Skeletal muscle tissue (tissue), 3 donors: ENCODE measurements at regions not wholly inside any gene's neighbourhood (a gene's known extent, or its start where the extent isn't known, plus 50 kb on each side); places are given as distances from the start of the nearest gene placed in this dataset.

Experiments
- H3K27ac ChIP-seq: one replicate; pipeline ENCODE4 v1.7.0; 2013; ENCODE audit warnings: mild to moderate bottlenecking, low read depth, low read length, inconsistent platforms
- H3K27me3 ChIP-seq, 3 donors: one replicate each; pipeline ENCODE4 v1.7.0; 2013; ENCODE audit warnings: low read length in 3 of 3; ENCODE audit not compliant: control insufficient read depth in 3 of 3, insufficient read depth in 3 of 3
- H3K36me3 ChIP-seq, 3 donors: one replicate each; pipeline ENCODE4 v1.7.0; 2013; ENCODE audit warnings: low read length in 3 of 3; ENCODE audit not compliant: control insufficient read depth in 3 of 3, insufficient read depth in 3 of 3
- H3K4me1 ChIP-seq, 3 donors: one replicate each; pipeline ENCODE4 v1.7.0; 2013; ENCODE audit warnings: low read length in 3 of 3, mild to moderate bottlenecking in 3 of 3; ENCODE audit not compliant: control insufficient read depth in 3 of 3, insufficient read depth in 3 of 3
- H3K4me3 ChIP-seq, 3 donors: one replicate each; pipeline ENCODE4 v1.7.0; 2013; ENCODE audit warnings: low read length in 3 of 3
- H3K9ac ChIP-seq, 3 donors: one replicate each; pipeline ENCODE4 v1.7.0; 2013; ENCODE audit warnings: low read length in 3 of 3, mild to moderate bottlenecking in 3 of 3, moderate library complexity in 2 of 3, low read depth in 1 of 3
- H3K9me3 ChIP-seq, 3 donors: one replicate each; pipeline ENCODE4 v1.7.0; 2013; ENCODE audit warnings: low read length in 3 of 3; ENCODE audit not compliant: control insufficient read depth in 3 of 3
- donor health status: Osteomylitis.

GRCh38 chr3:30352410-30353318 is 253.7 kb upstream of the TGFBR2 start:
- Histone ChIP-seq H3K4me1 (peaks cover 18 to 20% (median 18%) of the 10 kb centered on the region in 3 donors), H3K27ac (no peak overlapping the region), H3K9ac (no peak overlapping the region), H3K27me3 (no peaks in the 10 kb centered on the region), H3K36me3 (no peaks in the 10 kb centered on the region), H3K4me3 (no peak overlapping the region), H3K9me3 (no peaks in the 10 kb centered on the region)

DNA sequence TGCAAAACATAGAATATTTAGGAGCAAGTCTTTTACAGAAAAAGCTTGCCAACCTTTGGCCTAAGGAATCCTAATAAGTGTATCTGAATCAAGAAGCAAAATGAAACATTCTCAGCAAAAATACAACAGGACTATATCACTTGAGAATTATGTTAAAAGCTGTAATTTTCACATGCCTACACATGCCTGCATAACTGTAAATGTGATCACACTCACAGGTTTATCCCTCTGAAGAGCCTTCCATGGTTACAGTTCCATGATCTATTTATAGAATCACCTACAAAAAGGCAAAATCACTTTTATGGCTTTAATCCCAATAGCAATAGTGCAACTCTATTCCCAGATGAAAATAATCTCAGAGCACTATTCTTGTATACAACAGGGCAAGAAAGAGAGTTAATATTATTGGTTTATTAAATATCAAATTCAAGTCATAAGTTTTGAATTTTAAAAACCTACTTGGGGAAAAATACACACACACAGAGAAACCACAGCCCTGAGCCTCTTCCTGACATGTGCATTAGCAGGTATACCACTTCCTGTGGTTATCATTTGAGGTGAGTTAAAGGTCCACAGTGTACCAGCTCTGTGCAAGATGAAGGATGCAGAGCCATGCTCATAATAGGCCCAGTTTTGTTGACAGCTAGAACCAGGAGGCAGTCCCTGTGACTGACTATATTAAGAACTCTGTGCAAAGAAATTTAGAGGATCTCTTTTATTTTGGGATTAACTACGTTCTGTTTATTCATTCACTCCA is 252.5 kb upstream of the TGFBR2 start:
- H3K9ac ChIP-seq = no peak overlapping the region
- H3K4me1 ChIP-seq = peaks cover 18 to 20% (median 18%) of the 10 kb centered on the region in 3 donors
- H3K4me3 ChIP-seq = peak overlapping the region in 1 of 3 donors; percentile 4
- H3K27ac ChIP-seq = peak overlapping the region; percentile 45
- no peaks in the 10 kb centered on the region for H3K9me3 ChIP-seq
- no peaks in the 10 kb centered on the region for H3K27me3 ChIP-seq
- H3K36me3 ChIP-seq = no peaks in the 10 kb centered on the region

GRCh38 chr3:30354513-30354912 is 251.9 kb upstream of the TGFBR2 start:
- Histone ChIP-seq H3K27ac (peak overlapping the region; percentile 45), H3K4me1 (peaks cover 16 to 20% (median 18%) of the 10 kb centered on the region in 3 donors), H3K4me3 (peak overlapping the region in 1 of 3 donors; percentile 4), H3K9me3 (no peaks in the 10 kb centered on the region), H3K36me3 (no peaks in the 10 kb centered on the region), H3K9ac (no peak overlapping the region), H3K27me3 (no peaks in the 10 kb centered on the region)

GRCh38 chr3:30354972-30355371 is 251.4 kb upstream of the TGFBR2 start:
- Histone ChIP-seq H3K27ac (peak overlapping the region; percentile 45), H3K4me1 (peaks cover 15 to 20% (median 18%) of the 10 kb centered on the region in 3 donors), H3K36me3 (no peaks in the 10 kb centered on the region)

DNA sequence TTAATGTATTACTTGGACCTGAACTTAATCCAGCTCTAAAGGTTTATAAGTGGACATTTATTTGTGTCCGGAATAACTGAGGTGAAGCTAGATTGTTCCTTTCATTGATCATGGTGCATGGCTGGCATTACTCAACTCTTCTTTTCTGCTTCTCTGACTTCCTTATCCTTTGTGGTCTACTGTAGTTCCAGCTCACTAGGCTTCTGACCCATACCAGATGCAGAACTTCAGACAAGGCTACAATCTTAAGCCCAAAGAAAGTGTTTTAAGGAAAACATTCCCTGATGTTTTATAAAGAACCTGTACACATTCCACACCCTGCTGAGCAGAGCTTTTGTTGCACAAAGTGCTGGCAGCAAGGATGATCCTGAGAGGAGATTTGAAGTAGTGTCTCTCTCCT is 250.8 kb upstream of the TGFBR2 start:
- no peaks in the 10 kb centered on the region for H3K27me3 ChIP-seq
- no peaks in the 10 kb centered on the region for H3K36me3 ChIP-seq
- H3K27ac ChIP-seq = no peak overlapping the region
- H3K9me3 ChIP-seq = no peaks in the 10 kb centered on the region
- peaks cover 15 to 20% (median 18%) of the 10 kb centered on the region in 3 donors for H3K4me1 ChIP-seq
- no peak overlapping the region for H3K4me3 ChIP-seq
- no peak overlapping the region for H3K9ac ChIP-seq

More at GRCh38 chr3:30354972-30355371, 251.4 kb upstream of the TGFBR2 start:
- Histone ChIP-seq H3K4me3 (no peak overlapping the region), H3K9me3 (no peaks in the 10 kb centered on the region), H3K9ac (no peak overlapping the region), H3K27me3 (no peaks in the 10 kb centered on the region)

DNA sequence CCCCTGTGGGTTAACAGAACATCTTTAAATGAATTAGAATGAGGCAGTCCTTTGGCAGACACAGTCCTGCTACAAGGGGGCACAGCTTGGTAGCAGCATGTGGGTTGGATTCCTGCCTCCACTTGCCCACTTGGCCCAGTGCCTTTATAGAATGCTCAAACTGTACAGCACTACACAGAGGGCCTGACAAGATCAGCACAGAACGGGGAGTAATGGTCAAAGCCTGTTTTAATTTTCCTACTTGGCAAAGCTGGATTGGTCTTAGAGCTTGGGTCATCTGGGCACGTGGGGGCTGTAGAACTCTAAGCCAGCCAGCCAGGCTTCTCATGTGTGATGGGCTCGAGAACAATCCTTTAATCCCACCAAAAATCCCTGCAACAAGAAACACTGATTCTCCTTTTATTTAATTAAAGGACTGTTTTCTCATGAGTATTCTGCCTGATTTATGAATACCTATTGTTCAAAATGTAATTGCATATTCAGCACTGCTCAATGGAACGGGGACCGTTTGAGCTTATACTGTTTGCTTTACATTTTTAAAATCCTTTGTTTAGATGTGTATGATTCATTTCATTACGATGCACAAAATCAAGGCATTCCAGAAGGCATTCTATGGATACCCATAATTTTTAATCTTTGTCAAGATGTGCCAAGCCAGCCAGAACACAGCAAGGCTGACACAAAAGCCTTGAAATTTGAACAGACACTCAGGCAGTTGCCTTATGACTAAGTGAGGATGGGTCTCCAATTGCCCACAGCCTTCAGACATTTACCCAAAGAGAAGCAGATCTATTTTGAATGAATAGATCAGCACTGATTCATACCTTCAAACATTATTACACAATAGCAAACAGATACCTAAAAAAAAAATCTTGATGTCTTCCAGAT is 249.3 kb upstream of the TGFBR2 start:
- Histone ChIP-seq H3K9ac (no peak overlapping the region), H3K36me3 (no peaks in the 10 kb centered on the region), H3K4me1 (peaks cover 15 to 20% (median 18%) of the 10 kb centered on the region in 3 donors)

GRCh38 chr3:30357897-30358296 is 248.5 kb upstream of the TGFBR2 start:
- Histone ChIP-seq H3K36me3 (no peaks in the 10 kb centered on the region), H3K4me3 (no peak overlapping the region), H3K27me3 (no peaks in the 10 kb centered on the region), H3K9ac (no peak overlapping the region), H3K27ac (no peak overlapping the region), H3K9me3 (no peaks in the 10 kb centered on the region), H3K4me1 (peaks cover 15 to 20% (median 18%) of the 10 kb centered on the region in 3 donors)

More for the DNA sequence above, 249.3 kb upstream of the TGFBR2 start:
- Histone ChIP-seq H3K27ac (no peak overlapping the region), H3K27me3 (no peaks in the 10 kb centered on the region), H3K9me3 (no peaks in the 10 kb centered on the region), H3K4me3 (no peak overlapping the region)

- Histone ChIP-seq H3K4me1 (peaks cover 14 to 17% (median 15%) of the 10 kb centered on the region in 3 donors), H3K27me3 (no peaks in the 10 kb centered on the region), H3K9ac (no peak overlapping the region), H3K9me3 (no peaks in the 10 kb centered on the region), H3K36me3 (no peaks in the 10 kb centered on the region), H3K27ac (no peak overlapping the region), H3K4me3 (no peak overlapping the region)
Observed at GRCh38 chr3:30358871-30359270, 247.5 kb upstream of the TGFBR2 start.

- Histone ChIP-seq H3K4me3 (no peak overlapping the region), H3K36me3 (no peaks in the 10 kb centered on the region), H3K27me3 (no peaks in the 10 kb centered on the region), H3K9ac (no peak overlapping the region), H3K9me3 (no peaks in the 10 kb centered on the region), H3K4me1 (no peaks in the 10 kb centered on the region), H3K27ac (no peak overlapping the region)
Observed at GRCh38 chr3:30368978-30369377, 237.4 kb upstream of the TGFBR2 start.
